ENCODE measurements at regions not wholly inside any gene's neighbourhood (a gene's known extent, or its start where the extent isn't known, plus 50 kb on each side); places are given as distances from the start of the nearest gene placed in this dataset.

- DNase-seq: no peak
Measured at GRCh38 chr13:91132381-91132780, 215.1 kb upstream of the MIR17HG start.

GRCh38 chr13:91132786-91133185 lies 214.7 kb upstream of the MIR17HG start:
- no peak for DNase-seq

- DNase-seq: peak in 1 of 5 experiments; percentile 22
Measured at GRCh38 chr13:91133941-91134802, 213.3 kb upstream of the MIR17HG start.

- DNase-seq: no peak
Measured at GRCh38 chr13:91134803-91135184, 212.7 kb upstream of the MIR17HG start.

GRCh38 chr13:91135376-91135775 lies 212.1 kb upstream of the MIR17HG start:
- DNase-seq: no peak

- no peak for DNase-seq
Measured at GRCh38 chr13:91135968-91136367, 211.5 kb upstream of the MIR17HG start.

GRCh38 chr13:91136806-91137205 lies 210.7 kb upstream of the MIR17HG start:
- no peak for DNase-seq

GRCh38 chr13:91139232-91139631 lies 208.3 kb upstream of the MIR17HG start:
- no peak for DNase-seq

- no peak for DNase-seq
Measured at GRCh38 chr13:91141543-91142061, 205.9 kb upstream of the MIR17HG start.

GRCh38 chr13:91142572-91142971 lies 204.9 kb upstream of the MIR17HG start:
- DNase-seq: no peak

GRCh38 chr13:91144054-91144453 lies 203.4 kb upstream of the MIR17HG start:
- no peak for DNase-seq

GRCh38 chr13:91144486-91144885 lies 203.0 kb upstream of the MIR17HG start:
- DNase-seq: no peak

- DNase-seq: no peak
Measured at GRCh38 chr13:91145571-91146205, 201.8 kb upstream of the MIR17HG start.

GRCh38 chr13:91146601-91147000 lies 200.9 kb upstream of the MIR17HG start:
- DNase-seq: no peak

GRCh38 chr13:91148098-91148497 lies 199.4 kb upstream of the MIR17HG start:
- no peak for DNase-seq

- DNase-seq: no peak
Measured at GRCh38 chr13:91151921-91152320, 195.6 kb upstream of the MIR17HG start.

- no peak for DNase-seq
Measured at GRCh38 chr13:91153372-91153771, 194.1 kb upstream of the MIR17HG start.

GRCh38 chr13:91154558-91155353 lies 192.7 kb upstream of the MIR17HG start:
- DNase-seq: no peak

GRCh38 chr13:91155512-91156114 lies 191.9 kb upstream of the MIR17HG start:
- no peak for DNase-seq

GRCh38 chr13:91157273-91158016 lies 190.0 kb upstream of the MIR17HG start:
- no peak for DNase-seq

GRCh38 chr13:91158017-91158395 lies 189.5 kb upstream of the MIR17HG start:
- no peak for DNase-seq

- DNase-seq: no peak
Measured at GRCh38 chr13:91162180-91162579, 185.3 kb upstream of the MIR17HG start.
